ENCODE measurements at regions not wholly inside any gene's neighbourhood (a gene's known extent, or its start where the extent isn't known, plus 50 kb on each side); places are given as distances from the start of the nearest gene placed in this dataset.

GRCh38 chr15:88400084-88400483 is 67.1 kb downstream of the MRPL46 start:
- TF ChIP-seq YY1 (IDR thresholded peaks at IDR 0.05; ENCODE audit: insufficient read depth, insufficient read length) (no peak), ZNF274 (IDR thresholded peaks at IDR 0.05; ENCODE audit: low read depth, low read length) (no peak), SUZ12 (IDR thresholded peaks at IDR 0.05; ENCODE audit: extremely low read depth, insufficient read depth, insufficient read length) (no peak)
